Progenitor cell of endocrine pancreas (in vitro differentiated cells): ENCODE measurements at regions not wholly inside any gene's neighbourhood (a gene's known extent, or its start where the extent isn't known, plus 50 kb on each side); places are given as distances from the start of the nearest gene placed in this dataset.

Experiments used
- DNase-seq: peaks from one replicate; pipeline ENCODE4 v3.0.0; 2021; ENCODE audit warnings: low spot score; ENCODE audit not compliant: unreplicated experiment
- H3K27ac Mint-ChIP-seq: 2 replicates; pipeline ENCODE4 v1.8.0; 2021; ENCODE audit warnings: mild to moderate bottlenecking, moderate library complexity, mixed read lengths
- H3K27me3 Mint-ChIP-seq: 2 replicates; pipeline ENCODE4 v1.8.0; 2021; ENCODE audit warnings: mixed read lengths
- H3K36me3 Mint-ChIP-seq: 2 replicates; pipeline ENCODE4 v1.8.0; 2022; ENCODE audit warnings: mixed read lengths; ENCODE audit not compliant: insufficient read depth
- H3K4me1 Mint-ChIP-seq: 2 replicates; pipeline ENCODE4 v1.8.0; 2021; ENCODE audit warnings: low read depth, mixed read lengths
- H3K4me3 Mint-ChIP-seq: 2 replicates; pipeline ENCODE4 v1.8.0; 2021; ENCODE audit warnings: low read depth, mild to moderate bottlenecking, moderate library complexity, mixed read lengths
- H3K9me3 Mint-ChIP-seq: 2 replicates; pipeline ENCODE4 v1.8.0; 2021; ENCODE audit warnings: low read depth, mixed read lengths
- TF ChIP-seq, protein P1 (sequence below): fragments of 200-600 bp; sonication (generic); IDR thresholded peaks from one replicate; pipeline ENCODE4 v1.5.0; 2021; ENCODE audit warnings: antibody characterized with exemption, mild to moderate bottlenecking; ENCODE audit not compliant: unreplicated experiment

DNA sequence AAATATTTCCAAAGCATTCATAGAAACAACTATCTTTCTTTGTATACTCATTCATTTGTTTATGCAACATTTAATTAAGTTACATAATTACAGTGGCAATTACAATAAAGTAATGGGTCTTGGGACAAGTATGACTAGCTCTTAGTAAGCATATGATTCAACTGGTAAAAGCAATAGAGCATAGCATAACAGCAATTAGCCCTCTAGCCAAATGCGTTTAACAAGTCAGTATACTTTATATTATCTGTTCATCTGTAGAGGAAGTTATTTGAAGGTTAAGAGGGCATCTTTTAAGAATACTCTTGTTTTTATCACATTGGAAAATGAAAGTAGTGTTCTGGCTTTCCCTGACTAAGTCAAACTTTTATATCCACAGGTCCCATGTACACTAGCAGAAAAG lies 198.1 kb upstream of the UGT8 start:
- H3K27me3 Mint-ChIP-seq = no peaks in the 10 kb centered on the region
- H3K27ac Mint-ChIP-seq = no peak overlapping the region
- H3K9me3 Mint-ChIP-seq = peaks cover 5% of the 10 kb centered on the region
- no peak overlapping the region for H3K4me3 Mint-ChIP-seq
- no peak for DNase-seq
- H3K4me1 Mint-ChIP-seq = peaks cover 2% of the 10 kb centered on the region
- no peaks in the 10 kb centered on the region for H3K36me3 Mint-ChIP-seq
- TF ChIP-seq, protein P1, sequence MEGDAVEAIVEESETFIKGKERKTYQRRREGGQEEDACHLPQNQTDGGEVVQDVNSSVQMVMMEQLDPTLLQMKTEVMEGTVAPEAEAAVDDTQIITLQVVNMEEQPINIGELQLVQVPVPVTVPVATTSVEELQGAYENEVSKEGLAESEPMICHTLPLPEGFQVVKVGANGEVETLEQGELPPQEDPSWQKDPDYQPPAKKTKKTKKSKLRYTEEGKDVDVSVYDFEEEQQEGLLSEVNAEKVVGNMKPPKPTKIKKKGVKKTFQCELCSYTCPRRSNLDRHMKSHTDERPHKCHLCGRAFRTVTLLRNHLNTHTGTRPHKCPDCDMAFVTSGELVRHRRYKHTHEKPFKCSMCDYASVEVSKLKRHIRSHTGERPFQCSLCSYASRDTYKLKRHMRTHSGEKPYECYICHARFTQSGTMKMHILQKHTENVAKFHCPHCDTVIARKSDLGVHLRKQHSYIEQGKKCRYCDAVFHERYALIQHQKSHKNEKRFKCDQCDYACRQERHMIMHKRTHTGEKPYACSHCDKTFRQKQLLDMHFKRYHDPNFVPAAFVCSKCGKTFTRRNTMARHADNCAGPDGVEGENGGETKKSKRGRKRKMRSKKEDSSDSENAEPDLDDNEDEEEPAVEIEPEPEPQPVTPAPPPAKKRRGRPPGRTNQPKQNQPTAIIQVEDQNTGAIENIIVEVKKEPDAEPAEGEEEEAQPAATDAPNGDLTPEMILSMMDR = no peak

DNA sequence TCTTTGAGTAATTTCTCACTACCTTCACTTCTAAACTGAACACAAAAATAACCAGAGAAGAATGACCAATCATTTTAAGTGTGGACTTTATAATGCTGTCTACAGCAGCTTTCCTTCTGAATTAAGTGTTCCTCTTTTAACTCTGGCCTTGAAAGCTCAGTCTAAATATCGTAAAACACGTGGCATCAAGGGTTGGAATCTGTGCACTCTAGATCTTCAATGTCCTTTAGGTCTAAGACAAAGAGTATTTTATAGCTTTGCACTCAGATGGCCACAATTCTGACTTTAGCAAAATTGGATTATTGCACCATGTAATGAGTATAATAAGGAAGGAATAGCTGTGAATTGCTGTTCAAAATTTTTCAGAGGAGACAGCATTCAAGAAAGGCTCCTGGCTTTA lies 197.1 kb upstream of the UGT8 start:
- DNase-seq = no peak
- TF ChIP-seq, protein P1 = no peak
- Mint-ChIP-seq H3K9me3 (peaks cover 5% of the 10 kb centered on the region), H3K4me1 (peaks cover 2% of the 10 kb centered on the region), H3K4me3 (no peak overlapping the region), H3K27ac (no peak overlapping the region), H3K27me3 (no peaks in the 10 kb centered on the region), H3K36me3 (no peaks in the 10 kb centered on the region)

DNA sequence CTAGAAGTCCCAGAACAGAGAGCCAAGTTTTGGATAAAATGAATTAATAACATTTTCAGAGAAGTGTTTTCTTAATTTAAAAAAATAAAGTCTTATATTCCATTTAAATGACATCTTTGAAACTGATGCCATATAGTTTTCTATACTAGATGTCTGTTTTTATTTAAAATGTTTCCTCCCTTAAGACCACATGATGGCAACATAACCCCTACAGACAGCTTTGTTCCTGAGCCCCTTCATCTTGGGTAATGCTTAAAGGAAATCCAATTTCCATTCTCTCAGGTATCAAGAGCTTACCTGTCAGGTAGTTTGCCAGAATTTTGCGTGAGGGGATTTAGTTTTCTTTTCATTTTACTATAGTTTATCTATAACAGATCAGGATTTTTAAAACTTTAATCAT lies 181.4 kb upstream of the UGT8 start:
- Mint-ChIP-seq H3K36me3 (no peaks in the 10 kb centered on the region), H3K27me3 (no peaks in the 10 kb centered on the region), H3K4me1 (peaks cover 15% of the 10 kb centered on the region), H3K27ac (no peak overlapping the region), H3K9me3 (peaks cover 16% of the 10 kb centered on the region), H3K4me3 (no peak overlapping the region)
- DNase-seq = no peak
- TF ChIP-seq, protein P1 = peak; percentile 55

DNA sequence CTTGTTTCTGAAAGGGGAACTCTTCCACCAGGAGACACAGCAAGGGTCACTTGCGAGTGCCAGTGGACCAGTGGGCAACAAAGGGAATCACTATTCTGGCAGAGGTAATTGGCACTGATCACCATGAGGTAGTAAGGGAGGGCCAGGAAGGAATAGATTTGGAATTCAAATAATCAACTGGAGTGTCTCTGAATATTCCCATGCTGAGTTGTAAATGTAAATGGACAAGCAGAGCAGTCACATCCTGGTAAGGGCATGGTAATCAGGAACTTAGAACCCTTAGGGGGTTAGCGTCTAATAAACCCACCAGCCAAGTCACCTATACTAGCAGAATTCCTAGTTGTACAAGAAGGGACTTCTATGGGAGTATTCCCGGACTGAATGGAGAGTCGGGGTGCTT lies 178.5 kb upstream of the UGT8 start:
- Mint-ChIP-seq H3K9me3 (peaks cover 16% of the 10 kb centered on the region), H3K36me3 (no peaks in the 10 kb centered on the region), H3K4me3 (no peak overlapping the region), H3K27me3 (no peaks in the 10 kb centered on the region), H3K27ac (no peak overlapping the region), H3K4me1 (peaks cover 15% of the 10 kb centered on the region)
- TF ChIP-seq, protein P1 = no peak
- no peak for DNase-seq

DNA sequence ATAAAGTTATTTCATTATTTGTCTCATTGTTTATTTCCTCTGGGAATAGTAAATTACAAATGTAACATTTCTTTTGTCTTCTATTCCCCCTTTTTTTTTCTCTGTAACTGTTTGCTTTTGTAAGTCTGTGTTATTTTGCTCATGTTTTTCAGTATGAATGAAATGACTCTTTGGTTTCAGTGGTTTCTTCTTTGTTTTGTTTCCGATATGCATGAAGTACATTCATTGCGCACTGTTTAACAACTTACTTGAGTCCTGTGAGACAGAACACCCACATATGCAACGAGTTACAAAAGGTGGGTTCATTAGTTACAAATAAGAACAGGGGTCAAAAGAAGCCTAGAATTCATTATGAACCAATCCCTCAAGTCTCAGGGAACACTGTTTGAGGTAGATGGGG lies 175.0 kb upstream of the UGT8 start:
- Mint-ChIP-seq H3K36me3 (peaks cover 1% of the 10 kb centered on the region), H3K27me3 (no peaks in the 10 kb centered on the region), H3K9me3 (peaks cover 36% of the 10 kb centered on the region), H3K4me3 (no peak overlapping the region), H3K27ac (no peak overlapping the region), H3K4me1 (peaks cover 13% of the 10 kb centered on the region)
- no peak for DNase-seq
- TF ChIP-seq, protein P1 = no peak
